HG03280 (cell line): ENCODE measurements at regions not wholly inside any gene's neighbourhood (a gene's known extent, or its start where the extent isn't known, plus 50 kb on each side); places are given as distances from the start of the nearest gene placed in this dataset.
"Not testable (repeated sequence)": the region's sequence is repeated elsewhere in the genome, so short reads cannot be mapped to it uniquely, and the experiment has no call there.

Source experiments
- ATAC-seq: cut with Tn5 transposase; IDR thresholded peaks from one replicate; pipeline ENCODE4 v1.9.1; 2021; ENCODE audit warnings: mild to moderate bottlenecking, moderate library complexity; ENCODE audit not compliant: unreplicated experiment

DNA sequence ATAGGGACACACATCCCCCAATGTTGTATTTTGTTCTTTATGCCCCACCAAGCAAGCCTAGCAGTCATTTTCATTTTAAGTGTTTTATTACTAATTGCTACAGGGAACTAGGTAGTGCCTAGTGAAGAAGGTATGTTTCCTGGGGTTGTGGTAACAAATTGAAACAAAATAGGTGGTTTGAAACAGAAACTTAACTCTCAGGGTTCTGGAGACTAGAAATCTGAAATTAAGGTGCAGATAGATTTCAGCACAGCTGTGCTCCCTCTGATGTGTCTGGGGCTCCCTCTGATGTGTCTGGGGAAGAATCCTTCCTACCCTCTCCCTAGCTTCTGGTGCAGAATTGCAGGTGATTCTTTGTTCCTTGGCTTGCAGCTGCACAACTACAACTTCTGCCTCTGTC is 390.1 kb downstream of the ZFHX3 start:
- peak; percentile 93 for ATAC-seq

- ATAC-seq = no peak
Measured at GRCh38 chr16:72657164-72657563, 390.8 kb downstream of the ZFHX3 start.

DNA sequence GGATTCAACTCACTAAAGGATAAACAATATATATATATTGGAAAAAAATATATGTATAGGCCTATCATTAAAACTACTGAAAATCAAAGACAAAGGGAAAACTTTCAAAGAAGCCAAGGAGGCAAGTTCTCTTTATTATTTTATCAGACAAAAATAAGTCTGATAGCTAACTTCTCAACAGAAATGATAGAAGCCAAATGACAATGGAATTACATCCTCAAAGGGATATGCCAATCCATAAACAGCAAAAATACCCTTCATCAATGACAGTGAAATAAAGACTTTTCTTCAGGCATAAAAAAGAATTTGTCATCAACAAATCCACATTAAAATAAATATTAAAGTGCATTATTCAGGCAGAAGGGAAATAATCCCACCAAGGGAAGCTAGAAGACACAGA is 393.4 kb downstream of the ZFHX3 start:
- no peak for ATAC-seq

DNA sequence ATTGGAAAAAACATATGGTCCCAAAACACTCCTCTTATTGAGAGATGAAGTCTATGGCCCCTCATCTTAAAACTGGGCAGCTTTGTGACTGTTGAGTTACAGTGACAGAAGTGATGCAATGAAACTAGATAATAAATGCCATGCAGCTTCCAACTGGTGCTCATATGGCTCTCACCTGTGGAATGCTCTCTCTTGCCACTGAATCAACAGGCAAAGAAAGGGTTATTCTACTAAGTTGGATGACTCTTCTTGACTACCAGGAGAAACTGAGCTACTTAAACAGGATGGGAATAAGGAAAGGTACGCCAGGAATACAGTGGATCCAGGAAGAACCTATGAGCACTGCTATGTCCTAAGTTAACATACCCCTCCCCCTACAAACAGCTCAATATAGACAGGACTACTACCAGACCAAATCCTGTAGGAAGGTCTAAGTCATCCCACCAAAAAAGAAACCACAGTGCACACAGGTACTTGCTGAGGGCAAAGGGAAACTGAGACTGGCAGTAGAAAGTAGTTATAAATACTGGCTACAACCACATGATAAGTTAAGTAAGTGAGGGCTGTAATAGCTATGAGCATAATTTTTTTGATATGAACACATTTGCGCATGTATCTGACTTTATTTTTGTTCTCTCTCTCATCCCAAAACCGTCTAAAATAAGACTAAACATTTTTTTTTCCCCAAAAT is 398.5 kb downstream of the ZFHX3 start:
- ATAC-seq = no peak

GRCh38 chr16:72646615-72647014 is 401.3 kb downstream of the ZFHX3 start:
- ATAC-seq = no peak

DNA sequence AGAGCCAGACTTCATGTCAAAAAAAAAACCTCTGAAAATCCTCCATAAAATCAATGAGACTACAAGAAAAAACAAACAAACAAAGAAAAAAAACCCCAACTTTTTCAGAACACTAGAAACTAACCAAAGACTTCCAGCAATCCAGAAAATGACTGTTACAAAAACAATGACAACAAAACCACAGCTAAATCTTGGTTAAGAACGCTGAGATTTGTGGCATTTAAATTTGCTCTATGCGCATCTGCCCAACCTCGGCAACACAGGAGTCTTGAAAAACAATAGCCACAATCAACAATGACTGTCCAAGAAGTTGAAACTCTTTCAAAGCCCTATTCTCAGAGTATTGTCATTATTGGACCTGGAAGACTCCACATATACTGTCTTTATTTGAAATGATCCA is 402.4 kb downstream of the ZFHX3 start:
- no peak for ATAC-seq

DNA sequence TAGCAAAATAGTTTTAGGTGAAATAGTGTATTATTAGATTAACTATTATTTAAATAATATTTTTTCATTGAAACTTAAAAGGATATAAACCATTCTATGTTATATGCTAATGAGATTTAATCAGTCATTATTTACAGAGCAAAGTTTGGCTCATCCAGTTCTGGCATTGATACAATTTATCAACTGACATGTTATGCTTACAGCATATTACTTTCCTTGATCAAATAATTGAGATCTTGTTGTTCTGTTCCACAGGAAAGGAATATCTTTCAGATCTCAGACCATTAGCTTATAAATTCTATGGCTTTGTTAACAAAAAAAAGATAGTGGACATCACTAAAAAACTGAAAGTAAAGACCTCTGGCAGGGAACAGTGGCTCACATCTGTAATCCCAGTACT is 403.0 kb downstream of the ZFHX3 start:
- no peak for ATAC-seq

GRCh38 chr16:72639494-72639893 is 408.4 kb downstream of the ZFHX3 start:
- no peak for ATAC-seq

DNA sequence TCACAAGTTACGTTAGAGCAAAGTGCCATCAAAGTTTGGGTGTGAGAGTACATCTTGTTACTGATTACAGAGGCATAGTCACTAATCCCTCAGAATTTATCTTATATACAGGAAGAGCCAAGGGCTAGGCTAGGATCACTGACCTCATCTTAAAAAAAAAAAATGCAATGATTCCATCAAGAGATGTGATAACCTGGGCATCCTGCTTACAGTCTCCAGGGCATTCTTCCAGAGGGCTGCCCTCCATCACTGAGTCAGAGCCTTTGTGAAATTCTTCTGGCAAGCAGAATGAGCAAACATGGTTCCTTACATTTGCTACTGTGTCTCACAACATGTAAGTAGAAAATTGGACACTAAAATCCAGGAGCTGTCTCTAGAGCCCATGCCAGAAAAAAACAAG is 410.6 kb downstream of the ZFHX3 start:
- no peak for ATAC-seq

DNA sequence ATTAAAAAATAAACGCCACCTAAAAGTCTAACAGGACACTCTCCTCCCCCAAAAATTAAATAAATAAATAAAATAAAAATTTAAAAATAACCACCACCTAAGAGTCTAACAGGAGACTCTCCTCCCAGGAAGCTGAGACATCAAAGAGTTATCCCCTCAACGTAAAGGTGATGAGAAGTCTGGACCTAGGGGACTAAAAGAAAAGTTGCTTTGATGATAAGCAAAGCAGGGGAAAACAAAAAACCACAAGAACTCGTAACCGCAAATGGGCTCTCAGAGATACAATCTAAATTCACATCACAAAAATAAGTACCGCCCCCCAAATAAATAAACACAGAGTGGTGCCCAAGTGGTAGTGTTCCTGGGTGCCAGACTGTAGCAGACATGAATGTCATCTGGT is 412.2 kb downstream of the ZFHX3 start:
- no peak for ATAC-seq

- ATAC-seq = no peak
Measured at GRCh38 chr16:72635104-72635503, 412.8 kb downstream of the ZFHX3 start.

- not testable (repeated sequence) for ATAC-seq
Measured at GRCh38 chr16:72627182-72627896, 420.6 kb downstream of the ZFHX3 start.

GRCh38 chr16:72626623-72627022 is 421.3 kb downstream of the ZFHX3 start:
- ATAC-seq = no peak

- ATAC-seq = no peak
Measured at GRCh38 chr16:72621651-72622050, 426.3 kb downstream of the ZFHX3 start.

DNA sequence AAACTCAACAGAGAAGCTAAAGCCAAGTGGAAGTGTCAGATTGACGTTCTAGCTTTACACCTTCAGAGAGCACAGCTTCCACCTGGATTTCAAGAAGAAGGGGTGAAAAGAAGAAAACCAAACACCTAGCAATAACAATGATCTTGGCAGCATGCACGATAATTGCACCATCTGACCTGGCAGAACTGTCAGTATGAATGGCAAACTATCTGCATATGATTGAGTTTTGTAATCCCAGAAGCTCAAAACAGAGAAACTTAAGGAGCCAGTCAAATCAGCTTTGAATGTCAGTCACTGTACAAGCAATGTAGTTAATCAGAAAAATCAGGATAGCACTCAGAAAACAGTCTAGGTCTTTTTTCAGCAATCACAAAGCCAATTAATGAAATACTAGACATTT is 427.1 kb downstream of the ZFHX3 start:
- no peak for ATAC-seq

GRCh38 chr16:72620348-72620747 is 427.6 kb downstream of the ZFHX3 start:
- ATAC-seq = no peak

DNA sequence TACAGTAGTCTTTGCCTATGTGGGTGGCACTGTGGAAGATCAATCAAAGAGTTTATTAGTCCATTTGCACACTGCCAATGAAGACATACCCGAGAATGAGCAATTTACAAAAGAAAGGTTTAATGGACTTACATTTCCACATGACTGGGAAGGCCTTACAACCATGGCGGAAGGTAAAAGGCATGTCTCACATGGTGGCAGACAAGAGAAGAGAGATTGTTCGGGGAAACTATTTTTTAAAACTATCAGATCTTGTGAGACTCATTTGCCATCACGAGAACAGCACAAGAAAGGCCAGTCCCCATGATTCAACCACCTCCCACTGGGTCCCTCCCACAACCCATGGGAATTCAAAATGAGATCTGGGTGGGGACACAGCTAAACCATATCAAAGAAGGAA is 432.1 kb downstream of the ZFHX3 start:
- ATAC-seq = no peak

DNA sequence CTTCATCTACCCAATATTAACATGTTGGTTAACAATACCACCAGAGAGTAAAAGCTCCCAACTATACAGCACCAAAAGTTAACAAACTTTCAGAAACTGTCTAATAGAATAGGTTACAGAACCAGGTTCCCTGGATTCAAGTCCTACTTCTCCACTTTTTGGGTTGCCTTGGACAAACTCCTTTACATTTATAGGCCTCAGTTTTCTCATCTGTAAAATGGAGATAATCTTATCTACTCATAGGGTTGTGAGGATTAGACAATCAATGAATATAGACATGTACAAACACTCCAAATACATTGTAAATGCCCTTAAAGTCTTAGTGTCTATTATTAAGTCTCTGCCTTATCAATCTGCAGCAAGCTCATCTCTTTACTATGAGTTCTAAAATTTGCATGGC is 435.2 kb downstream of the ZFHX3 start:
- ATAC-seq = no peak

DNA sequence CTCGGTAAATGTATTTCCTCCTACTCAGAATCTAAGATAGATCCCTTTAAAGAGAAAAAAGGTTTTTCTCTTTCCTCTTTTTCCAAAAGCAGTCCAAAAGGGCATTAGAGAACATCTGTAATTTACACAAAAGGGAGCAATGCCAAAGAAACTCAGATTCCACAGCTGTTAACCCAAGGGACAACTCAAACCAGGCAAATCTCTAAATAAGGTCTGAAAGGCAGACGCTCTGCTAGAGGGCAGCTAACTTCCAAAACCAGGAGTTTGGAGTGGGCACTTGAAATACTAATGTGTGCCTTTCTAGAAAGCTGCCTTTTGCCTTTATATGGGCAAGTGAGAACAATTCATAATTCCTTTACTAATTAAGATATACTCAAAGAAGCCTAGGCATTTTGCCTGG is 435.7 kb downstream of the ZFHX3 start:
- ATAC-seq = no peak

- ATAC-seq = no peak
Measured at GRCh38 chr16:72609933-72610332, 438.0 kb upstream of the PMFBP1 start.

DNA sequence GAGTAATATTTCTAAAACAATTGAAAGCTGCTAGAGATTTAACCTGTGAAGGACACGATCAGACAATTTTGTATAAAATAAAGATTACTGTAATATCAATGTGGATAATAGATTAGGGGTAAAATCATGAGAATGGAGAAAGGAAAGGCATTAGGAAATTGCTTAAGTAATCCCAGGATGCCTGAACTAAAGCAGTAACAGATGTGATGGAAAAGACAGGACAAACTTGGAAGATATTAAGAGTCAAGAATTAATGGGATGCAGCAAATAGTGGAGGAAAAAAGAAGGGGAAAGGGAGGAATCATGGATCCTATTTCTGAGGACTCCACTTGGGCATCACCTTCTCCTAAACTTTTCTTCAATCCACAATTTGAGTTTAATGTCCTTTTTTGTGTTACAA is 437.1 kb upstream of the PMFBP1 start:
- ATAC-seq = no peak

GRCh38 chr16:72604375-72604774 is 432.4 kb upstream of the PMFBP1 start:
- no peak for ATAC-seq

- ATAC-seq = no peak
Measured at GRCh38 chr16:72602499-72602898, 430.5 kb upstream of the PMFBP1 start.
